Astrocyte (in vitro differentiated cells and primary cell): ENCODE measurements at regions not wholly inside any gene's neighbourhood (a gene's known extent, or its start where the extent isn't known, plus 50 kb on each side); places are given as distances from the start of the nearest gene placed in this dataset.

Experiments
- DNase-seq: peaks from one replicate; pipeline ENCODE4 v3.0.0-alpha.2; 2010; ENCODE audit warnings: low read depth
- FAIRE-seq: peaks from 2 replicates; lab custom pipeline; 2011; peaks lifted over from hg19 to GRCh38; lab: Jason Lieb, UNC
- H2AFZ ChIP-seq: 2 replicates; pipeline ENCODE4 v1.6.0; 2012; ENCODE audit warnings: low read depth, low read length, inconsistent platforms
- H3K27ac ChIP-seq: 2 replicates; pipeline ENCODE4 v1.5.1; 2011; ENCODE audit warnings: low read depth, low read length, inconsistent platforms
- H3K27me3 ChIP-seq: 2 replicates; pipeline ENCODE4 v1.6.0; 2011; ENCODE audit warnings: low read length, inconsistent platforms; ENCODE audit not compliant: insufficient read depth
- H3K36me3 ChIP-seq: 2 replicates; pipeline ENCODE4 v1.5.1; 2011; ENCODE audit warnings: low read length, inconsistent platforms; ENCODE audit not compliant: insufficient read depth
- H3K4me1 ChIP-seq: 2 replicates; pipeline ENCODE4 v1.5.1; 2011; ENCODE audit warnings: low read length, inconsistent platforms; ENCODE audit not compliant: insufficient read depth
- H3K4me2 ChIP-seq: 2 replicates; pipeline ENCODE4 v1.6.0; 2012; ENCODE audit warnings: low read length, inconsistent platforms
- H3K4me3 ChIP-seq: 2 replicates; pipeline ENCODE4 v1.5.1; 2011; ENCODE audit warnings: low read depth, mild to moderate bottlenecking, low read length, inconsistent platforms; ENCODE audit not compliant: insufficient read depth
- H3K79me2 ChIP-seq: 2 replicates; pipeline ENCODE4 v1.6.0; 2012; ENCODE audit warnings: mild to moderate bottlenecking, low read length, inconsistent platforms; ENCODE audit not compliant: insufficient read depth
- H3K9ac ChIP-seq: 2 replicates; pipeline ENCODE4 v1.6.0; 2012; ENCODE audit warnings: mild to moderate bottlenecking, low read length, inconsistent platforms
- H3K9me3 ChIP-seq: 2 replicates; pipeline ENCODE4 v1.5.1; 2012; ENCODE audit warnings: low read depth, mild to moderate bottlenecking, low read length, inconsistent platforms; ENCODE audit not compliant: insufficient read depth
- H4K20me1 ChIP-seq: 2 replicates; pipeline ENCODE4 v1.6.0; 2012; ENCODE audit warnings: low read length, inconsistent platforms; ENCODE audit not compliant: insufficient read depth
- H3K27ac Mint-ChIP-seq: one replicate; pipeline ENCODE4 v1.8.0; 2021; ENCODE audit warnings: mild to moderate bottlenecking, mixed read lengths; ENCODE audit not compliant: unreplicated experiment
- H3K27me3 Mint-ChIP-seq: one replicate; pipeline ENCODE4 v1.8.0; 2021; ENCODE audit warnings: low read depth, mixed read lengths; ENCODE audit not compliant: unreplicated experiment
- H3K36me3 Mint-ChIP-seq: one replicate; pipeline ENCODE4 v1.8.0; 2021; ENCODE audit warnings: low read depth, mixed read lengths; ENCODE audit not compliant: unreplicated experiment
- H3K4me1 Mint-ChIP-seq: one replicate; pipeline ENCODE4 v1.8.0; 2021; ENCODE audit warnings: low read depth, mixed read lengths; ENCODE audit not compliant: unreplicated experiment
- H3K4me3 Mint-ChIP-seq: one replicate; pipeline ENCODE4 v1.8.0; 2021; ENCODE audit warnings: mild to moderate bottlenecking, moderate library complexity, mixed read lengths; ENCODE audit not compliant: unreplicated experiment
- H3K9me3 Mint-ChIP-seq: one replicate; pipeline ENCODE4 v1.8.0; 2021; ENCODE audit warnings: mild to moderate bottlenecking, mixed read lengths; ENCODE audit not compliant: unreplicated experiment
- EZH2 ChIP-seq: IDR thresholded peaks from 2 replicates; pipeline ENCODE4 v1.6.1; 2012; ENCODE audit warnings: mild to moderate bottlenecking, low read length, inconsistent platforms; ENCODE audit not compliant: insufficient read depth
- TF ChIP-seq, protein P1 (sequence below): IDR thresholded peaks from 2 replicates; pipeline ENCODE4 v1.5.1; 2011; ENCODE audit warnings: low read depth, mild to moderate bottlenecking, inconsistent platforms, low read length, moderate library complexity; ENCODE audit not compliant: insufficient read depth

DNA sequence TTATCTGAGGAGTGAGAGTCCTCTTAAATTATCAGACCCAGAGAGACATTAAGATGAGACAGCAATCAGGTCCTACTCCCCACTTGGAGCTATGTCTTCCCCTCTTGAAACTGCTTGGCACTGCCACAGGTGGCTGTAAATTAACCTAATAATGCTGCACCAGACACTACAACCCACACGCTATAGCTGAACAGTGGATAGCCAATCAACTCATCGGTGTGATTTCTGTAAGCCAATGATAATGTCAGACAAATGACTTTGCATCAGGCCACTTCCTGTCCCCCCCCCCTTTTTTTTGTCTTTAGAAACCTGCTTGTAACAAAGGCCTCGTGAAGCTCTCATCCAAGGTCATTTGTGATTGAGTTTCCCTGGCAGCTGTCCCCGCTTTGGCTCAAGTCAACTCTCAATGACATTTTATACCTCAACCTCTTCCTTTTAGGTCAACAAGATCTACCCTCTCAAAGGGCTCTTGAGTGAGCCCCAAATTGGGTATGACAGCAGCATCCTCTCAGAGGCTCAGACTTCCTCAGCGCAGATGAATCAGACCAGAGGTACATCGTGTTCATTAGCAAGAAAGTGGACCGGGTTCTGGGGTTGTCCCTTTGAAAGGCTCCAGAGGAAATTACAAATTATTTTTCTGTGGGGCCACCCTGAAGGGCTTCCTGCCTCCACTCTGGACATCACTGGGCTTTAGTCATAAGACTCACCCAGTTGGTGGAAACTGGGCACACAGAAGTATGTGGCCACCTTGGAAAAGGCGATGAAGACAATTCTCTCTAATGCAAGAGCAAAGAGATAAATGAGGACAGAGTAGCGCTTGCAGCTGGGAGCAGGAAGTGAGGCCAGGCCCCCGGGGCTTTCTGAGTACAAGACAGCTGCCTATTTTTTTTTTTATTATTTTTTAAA, 73.6 kb downstream of the COPS8 start:
- Mint-ChIP-seq H3K4me1 (peaks cover 32% of the 10 kb centered on the region), H3K27me3 (no peaks in the 10 kb centered on the region), H3K27ac (no peak overlapping the region), H3K9me3 (no peaks in the 10 kb centered on the region), H3K36me3 (peaks cover 6% of the 10 kb centered on the region), H3K4me3 (no peak overlapping the region)
- peaks cover 29% of the 10 kb centered on the region for H3K4me1 ChIP-seq
- H3K4me3 ChIP-seq = no peak overlapping the region
- DNase-seq = no peak
- H3K36me3 ChIP-seq = no peaks in the 10 kb centered on the region
- TF ChIP-seq EZH2 = no peak
- TF ChIP-seq, protein P1, sequence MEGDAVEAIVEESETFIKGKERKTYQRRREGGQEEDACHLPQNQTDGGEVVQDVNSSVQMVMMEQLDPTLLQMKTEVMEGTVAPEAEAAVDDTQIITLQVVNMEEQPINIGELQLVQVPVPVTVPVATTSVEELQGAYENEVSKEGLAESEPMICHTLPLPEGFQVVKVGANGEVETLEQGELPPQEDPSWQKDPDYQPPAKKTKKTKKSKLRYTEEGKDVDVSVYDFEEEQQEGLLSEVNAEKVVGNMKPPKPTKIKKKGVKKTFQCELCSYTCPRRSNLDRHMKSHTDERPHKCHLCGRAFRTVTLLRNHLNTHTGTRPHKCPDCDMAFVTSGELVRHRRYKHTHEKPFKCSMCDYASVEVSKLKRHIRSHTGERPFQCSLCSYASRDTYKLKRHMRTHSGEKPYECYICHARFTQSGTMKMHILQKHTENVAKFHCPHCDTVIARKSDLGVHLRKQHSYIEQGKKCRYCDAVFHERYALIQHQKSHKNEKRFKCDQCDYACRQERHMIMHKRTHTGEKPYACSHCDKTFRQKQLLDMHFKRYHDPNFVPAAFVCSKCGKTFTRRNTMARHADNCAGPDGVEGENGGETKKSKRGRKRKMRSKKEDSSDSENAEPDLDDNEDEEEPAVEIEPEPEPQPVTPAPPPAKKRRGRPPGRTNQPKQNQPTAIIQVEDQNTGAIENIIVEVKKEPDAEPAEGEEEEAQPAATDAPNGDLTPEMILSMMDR = no peak
- no peaks in the 10 kb centered on the region for H3K27me3 ChIP-seq
- H3K27ac ChIP-seq = no peak overlapping the region
- no peak overlapping the region for H3K4me2 ChIP-seq
- H3K9ac ChIP-seq = no peak overlapping the region
- FAIRE-seq = no peak
- H3K9me3 ChIP-seq = no peaks in the 10 kb centered on the region
- H4K20me1 ChIP-seq = no peaks in the 10 kb centered on the region
- no peaks in the 10 kb centered on the region for H3K79me2 ChIP-seq
- H2AFZ ChIP-seq = no peak overlapping the region

DNA sequence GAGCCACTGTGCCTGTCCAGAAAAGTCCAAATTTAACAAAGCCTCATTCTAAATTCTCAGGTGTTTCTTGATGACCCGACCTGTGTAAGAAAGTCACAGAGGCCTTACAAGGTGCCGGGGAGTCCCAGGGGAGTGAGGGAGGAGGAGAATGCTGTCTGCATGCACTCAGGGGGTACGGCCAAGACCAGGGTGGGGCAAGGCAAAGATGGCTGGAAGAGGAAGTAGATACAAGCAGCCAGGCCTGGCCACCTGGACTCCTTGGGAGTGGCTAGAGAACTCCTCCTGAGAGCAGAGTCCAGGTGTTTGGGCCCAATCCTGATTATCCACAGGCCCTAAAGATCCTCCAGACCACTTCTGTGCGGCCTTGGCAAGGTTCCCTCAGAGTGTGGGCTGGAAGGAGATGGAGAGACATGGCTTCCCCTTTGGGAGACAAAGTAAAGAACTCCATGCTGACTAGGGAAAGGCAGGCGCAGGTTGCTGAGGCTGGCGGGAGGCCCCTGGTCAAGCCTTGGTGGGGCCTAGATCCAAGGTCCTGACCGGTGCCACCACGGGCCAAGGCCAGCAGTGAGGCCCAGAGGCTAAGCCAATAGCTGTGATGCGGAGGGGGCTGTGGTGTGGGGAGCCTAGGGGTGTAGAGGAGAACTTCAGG, 74.7 kb downstream of the COPS8 start:
- H3K4me1 Mint-ChIP-seq = peaks cover 26% of the 10 kb centered on the region
- no peak overlapping the region for H3K4me2 ChIP-seq
- H3K4me1 ChIP-seq = peaks cover 26% of the 10 kb centered on the region
- no peaks in the 10 kb centered on the region for H3K9me3 ChIP-seq
- no peak overlapping the region for H3K4me3 Mint-ChIP-seq
- H3K4me3 ChIP-seq = no peak overlapping the region
- no peak overlapping the region for H3K27ac Mint-ChIP-seq
- H3K27ac ChIP-seq = no peak overlapping the region
- H3K9me3 Mint-ChIP-seq = no peaks in the 10 kb centered on the region
- H2AFZ ChIP-seq = no peak overlapping the region
- H3K79me2 ChIP-seq = no peaks in the 10 kb centered on the region
- FAIRE-seq = no peak
- TF ChIP-seq EZH2 = no peak
- TF ChIP-seq, protein P1 = no peak
- no peaks in the 10 kb centered on the region for H3K36me3 ChIP-seq
- no peak overlapping the region for H3K9ac ChIP-seq
- H3K27me3 Mint-ChIP-seq = no peaks in the 10 kb centered on the region
- no peaks in the 10 kb centered on the region for H3K27me3 ChIP-seq
- H3K36me3 Mint-ChIP-seq = peaks cover 6% of the 10 kb centered on the region
- DNase-seq = no peak
- no peaks in the 10 kb centered on the region for H4K20me1 ChIP-seq
